HEK293 (cell line): ENCODE measurements at regions not wholly inside any gene's neighbourhood (a gene's known extent, or its start where the extent isn't known, plus 50 kb on each side); places are given as distances from the start of the nearest gene placed in this dataset.

Experiments used
- ELK4 ChIP-seq: IDR thresholded peaks from 2 replicates; pipeline ENCODE4 v1.6.1; 2011; ENCODE audit warnings: mild to moderate bottlenecking, low read depth, low read length, borderline replicate concordance
- PRDM1 ChIP-seq: fragments of 450-650 bp; formaldehyde crosslinking; IDR thresholded peaks from 2 replicates; pipeline ENCODE4; 2016; ENCODE audit warnings: missing biosample characterization, missing genetic modification characterization
- SP2 ChIP-seq: fragments of 450-650 bp; formaldehyde crosslinking; IDR thresholded peaks from 2 replicates; pipeline ENCODE4 v1.5.1; 2016; ENCODE audit warnings: missing biosample characterization, missing genetic modification characterization
- ZNF175 ChIP-seq: fragments of 450-650 bp; formaldehyde crosslinking; IDR thresholded peaks from 2 replicates; pipeline ENCODE4 v1.5.1; 2016; ENCODE audit warnings: missing biosample characterization, missing genetic modification characterization
- ZNF223 ChIP-seq: fragments of 450-650 bp; formaldehyde crosslinking; IDR thresholded peaks from 2 replicates; pipeline ENCODE4 v1.5.1; 2016; ENCODE audit warnings: missing biosample characterization, missing genetic modification characterization
- ZNF266 ChIP-seq: fragments of 450-650 bp; formaldehyde crosslinking; IDR thresholded peaks from 2 replicates; pipeline ENCODE4 v1.5.1; 2016; ENCODE audit warnings: missing biosample characterization, missing genetic modification characterization, low read depth
- ZNF398 ChIP-seq: fragments of 450-650 bp; formaldehyde crosslinking; IDR thresholded peaks from 2 replicates; pipeline ENCODE4 v1.5.1; 2017; ENCODE audit warnings: missing biosample characterization, missing genetic modification characterization
- ZNF510 ChIP-seq: fragments of 450-650 bp; formaldehyde crosslinking; IDR thresholded peaks from 2 replicates; pipeline ENCODE4 v1.5.1; 2018; ENCODE audit warnings: mild to moderate bottlenecking, missing genetic modification characterization, missing biosample characterization; ENCODE audit not compliant: insufficient replicate concordance
- ZNF664 ChIP-seq: fragments of 450-650 bp; formaldehyde crosslinking; IDR thresholded peaks from 2 replicates; pipeline ENCODE4 v1.5.1; 2016; ENCODE audit warnings: missing biosample characterization, missing genetic modification characterization
- ZNF791 ChIP-seq: fragments of 450-650 bp; formaldehyde crosslinking; IDR thresholded peaks from 2 replicates; pipeline ENCODE4 v1.5.1; 2016; ENCODE audit warnings: missing biosample characterization, missing genetic modification characterization
- TF ChIP-seq, protein P1 (sequence below): fragments of 450-650 bp; formaldehyde crosslinking; IDR thresholded peaks from 2 replicates; pipeline ENCODE4 v1.5.1; 2016; ENCODE audit warnings: missing biosample characterization, missing genetic modification characterization
- TF ChIP-seq, protein P2 (sequence below): fragments of 450-650 bp; formaldehyde crosslinking; IDR thresholded peaks from 2 replicates; pipeline ENCODE4 v1.5.1; 2017; ENCODE audit warnings: missing biosample characterization, missing genetic modification characterization

- TF ChIP-seq, protein P1, sequence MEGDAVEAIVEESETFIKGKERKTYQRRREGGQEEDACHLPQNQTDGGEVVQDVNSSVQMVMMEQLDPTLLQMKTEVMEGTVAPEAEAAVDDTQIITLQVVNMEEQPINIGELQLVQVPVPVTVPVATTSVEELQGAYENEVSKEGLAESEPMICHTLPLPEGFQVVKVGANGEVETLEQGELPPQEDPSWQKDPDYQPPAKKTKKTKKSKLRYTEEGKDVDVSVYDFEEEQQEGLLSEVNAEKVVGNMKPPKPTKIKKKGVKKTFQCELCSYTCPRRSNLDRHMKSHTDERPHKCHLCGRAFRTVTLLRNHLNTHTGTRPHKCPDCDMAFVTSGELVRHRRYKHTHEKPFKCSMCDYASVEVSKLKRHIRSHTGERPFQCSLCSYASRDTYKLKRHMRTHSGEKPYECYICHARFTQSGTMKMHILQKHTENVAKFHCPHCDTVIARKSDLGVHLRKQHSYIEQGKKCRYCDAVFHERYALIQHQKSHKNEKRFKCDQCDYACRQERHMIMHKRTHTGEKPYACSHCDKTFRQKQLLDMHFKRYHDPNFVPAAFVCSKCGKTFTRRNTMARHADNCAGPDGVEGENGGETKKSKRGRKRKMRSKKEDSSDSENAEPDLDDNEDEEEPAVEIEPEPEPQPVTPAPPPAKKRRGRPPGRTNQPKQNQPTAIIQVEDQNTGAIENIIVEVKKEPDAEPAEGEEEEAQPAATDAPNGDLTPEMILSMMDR (tag by site-specific recombination), result no peak
- TF ChIP-seq, protein P2, sequence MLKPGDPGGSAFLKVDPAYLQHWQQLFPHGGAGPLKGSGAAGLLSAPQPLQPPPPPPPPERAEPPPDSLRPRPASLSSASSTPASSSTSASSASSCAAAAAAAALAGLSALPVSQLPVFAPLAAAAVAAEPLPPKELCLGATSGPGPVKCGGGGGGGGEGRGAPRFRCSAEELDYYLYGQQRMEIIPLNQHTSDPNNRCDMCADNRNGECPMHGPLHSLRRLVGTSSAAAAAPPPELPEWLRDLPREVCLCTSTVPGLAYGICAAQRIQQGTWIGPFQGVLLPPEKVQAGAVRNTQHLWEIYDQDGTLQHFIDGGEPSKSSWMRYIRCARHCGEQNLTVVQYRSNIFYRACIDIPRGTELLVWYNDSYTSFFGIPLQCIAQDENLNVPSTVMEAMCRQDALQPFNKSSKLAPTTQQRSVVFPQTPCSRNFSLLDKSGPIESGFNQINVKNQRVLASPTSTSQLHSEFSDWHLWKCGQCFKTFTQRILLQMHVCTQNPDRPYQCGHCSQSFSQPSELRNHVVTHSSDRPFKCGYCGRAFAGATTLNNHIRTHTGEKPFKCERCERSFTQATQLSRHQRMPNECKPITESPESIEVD, result no peak
- TF ChIP-seq ZNF223 (tag by site-specific recombination), result no peak
- no peak for TF ChIP-seq ZNF791 (tag by site-specific recombination)
- no peak for TF ChIP-seq ZNF510
- TF ChIP-seq ZNF398, result no peak
- TF ChIP-seq ZNF266 (tag by site-specific recombination), result no peak
- TF ChIP-seq SP2 (tag by site-specific recombination), result no peak
- TF ChIP-seq ELK4, result no peak
- TF ChIP-seq PRDM1 (tag by site-specific recombination), result no peak
- TF ChIP-seq ZNF664 (tag by site-specific recombination), result no peak
- no peak for TF ChIP-seq ZNF175 (tag by site-specific recombination)
Measured at GRCh38 chr3:141825216-141826011, 51.0 kb upstream of the ATP1B3 start.
